GM12874 (cell line): ENCODE measurements at regions not wholly inside any gene's neighbourhood (a gene's known extent, or its start where the extent isn't known, plus 50 kb on each side); places are given as distances from the start of the nearest gene placed in this dataset.

Source experiments
- CTCF ChIP-seq: IDR thresholded peaks from 2 replicates; pipeline ENCODE4 v1.5.1; 2011; ENCODE audit warnings: low read depth, mild to moderate bottlenecking, control low read depth, low read length, moderate library complexity; ENCODE audit not compliant: insufficient read depth

- TF ChIP-seq CTCF: no peak
Observed at GRCh38 chr16:86919078-86919477, 340.7 kb downstream of the FOXL1 start.

DNA sequence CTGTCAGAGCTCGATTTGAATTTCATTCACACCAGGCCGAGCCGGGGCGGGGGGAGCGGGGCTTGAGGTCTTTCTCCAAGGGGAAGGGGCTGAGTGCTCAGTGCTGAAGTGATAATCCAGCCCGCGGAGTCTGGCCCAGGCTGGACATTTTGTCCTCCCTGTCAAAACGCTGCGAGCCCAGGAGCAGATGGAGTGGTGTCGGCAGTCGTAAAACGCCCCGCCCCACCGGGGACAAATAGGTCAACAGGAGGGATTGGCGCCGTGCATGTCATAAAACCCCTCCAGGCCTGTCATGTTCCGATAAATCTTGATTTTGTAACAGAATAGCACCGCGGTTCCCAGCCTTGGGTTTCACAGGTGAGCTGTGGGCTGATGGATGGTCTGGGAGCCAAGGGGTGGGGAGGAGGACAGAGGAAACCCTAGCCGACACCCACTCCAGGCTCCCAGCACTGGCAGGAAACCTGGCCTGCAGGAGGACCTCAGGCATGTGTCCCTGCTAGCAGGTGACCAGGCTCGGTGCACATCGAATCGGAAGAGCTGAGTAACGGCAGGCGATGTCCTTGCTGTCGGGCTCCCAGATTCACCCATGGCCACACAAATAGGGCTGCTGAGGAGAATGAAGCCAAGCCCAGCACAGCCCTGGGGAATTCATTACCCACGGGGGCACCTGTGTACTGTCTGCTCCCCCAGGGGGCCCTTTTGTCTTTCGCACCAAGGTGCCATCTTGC, 341.4 kb downstream of the FOXL1 start:
- no peak for TF ChIP-seq CTCF

DNA sequence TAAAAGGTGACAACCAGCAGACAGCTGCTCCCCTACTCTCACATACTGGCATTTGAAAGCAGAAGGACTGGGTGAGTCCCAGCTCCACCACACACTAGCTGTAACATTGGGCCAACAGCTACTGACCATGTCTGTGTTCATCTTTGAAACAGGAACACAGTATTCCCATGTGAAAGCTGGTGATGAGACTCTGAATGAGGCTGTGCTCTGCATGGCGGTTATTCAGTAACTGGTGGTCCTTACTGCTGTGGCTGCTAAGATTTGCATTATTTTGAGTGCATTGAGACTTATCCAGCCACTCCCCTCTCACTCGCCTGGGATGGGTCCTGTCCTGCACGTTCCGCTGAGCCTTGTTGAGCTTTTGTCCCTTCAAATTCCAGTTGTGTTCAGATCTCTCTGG, 342.9 kb downstream of the FOXL1 start:
- TF ChIP-seq CTCF: no peak

DNA sequence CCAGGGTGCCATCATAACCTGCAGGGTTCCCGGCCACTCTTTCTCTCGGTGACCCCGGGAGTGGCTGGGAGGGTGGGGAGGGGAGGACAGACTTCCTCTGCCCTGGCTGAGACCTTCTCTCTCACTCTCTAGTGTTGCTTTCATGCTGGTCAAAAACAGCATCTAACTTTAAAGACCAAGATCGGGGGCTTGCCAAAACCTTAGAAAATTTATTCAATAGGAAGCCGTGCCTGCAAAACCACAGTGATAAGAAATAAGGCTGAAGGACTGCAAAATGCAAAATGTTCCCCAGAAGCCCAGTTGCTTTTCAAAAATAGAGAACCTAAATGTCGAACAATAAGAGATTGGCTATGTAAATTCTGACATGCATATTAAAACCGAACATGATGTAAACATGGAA, 344.0 kb downstream of the FOXL1 start:
- no peak for TF ChIP-seq CTCF

GRCh38 chr16:86923656-86924055, 345.3 kb downstream of the FOXL1 start:
- TF ChIP-seq CTCF: no peak

GRCh38 chr16:86924537-86924936, 346.2 kb downstream of the FOXL1 start:
- no peak for TF ChIP-seq CTCF

DNA sequence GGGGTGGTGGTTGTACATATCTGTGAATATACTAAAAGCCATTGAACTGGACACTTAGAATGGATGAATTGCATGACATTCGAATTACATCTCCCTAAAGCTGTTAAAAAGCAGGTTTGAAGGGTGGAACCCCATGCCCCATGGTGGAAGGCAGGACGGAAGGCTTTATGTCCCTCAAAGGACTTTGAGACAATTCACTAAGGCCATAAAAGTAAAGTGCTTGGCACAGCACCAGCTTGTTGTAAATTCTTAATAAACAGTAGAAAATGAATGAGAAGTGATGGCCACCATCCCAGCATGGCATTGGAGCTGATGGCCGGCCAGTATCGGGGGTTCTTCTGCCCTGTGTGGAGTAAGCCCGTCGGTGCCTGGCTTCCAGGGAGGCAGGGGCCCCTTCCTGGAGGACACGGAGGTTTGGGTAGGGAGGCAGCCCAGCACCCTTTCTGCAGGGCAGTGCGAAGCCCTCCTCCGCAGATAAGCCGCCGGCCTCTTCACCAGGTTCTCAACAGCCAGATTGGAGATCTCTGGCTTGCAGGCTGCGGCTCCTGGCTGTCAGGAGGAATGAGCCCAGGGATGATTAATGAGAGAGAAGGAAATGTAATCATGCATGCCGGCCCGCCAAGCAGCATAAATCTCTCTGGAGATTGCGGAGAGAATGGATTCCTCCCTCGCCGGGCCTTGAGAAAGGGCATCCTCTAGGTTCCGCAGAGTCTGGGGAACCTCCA, 346.9 kb downstream of the FOXL1 start:
- no peak for TF ChIP-seq CTCF
